NCI-H345 (cell line): ENCODE measurements at regions not wholly inside any gene's neighbourhood (a gene's known extent, or its start where the extent isn't known, plus 50 kb on each side); places are given as distances from the start of the nearest gene placed in this dataset.

Experiments
- DNase-seq: peaks from one replicate; lab custom pipeline; 2025; lab: John Stamatoyannopoulos, UW

DNA sequence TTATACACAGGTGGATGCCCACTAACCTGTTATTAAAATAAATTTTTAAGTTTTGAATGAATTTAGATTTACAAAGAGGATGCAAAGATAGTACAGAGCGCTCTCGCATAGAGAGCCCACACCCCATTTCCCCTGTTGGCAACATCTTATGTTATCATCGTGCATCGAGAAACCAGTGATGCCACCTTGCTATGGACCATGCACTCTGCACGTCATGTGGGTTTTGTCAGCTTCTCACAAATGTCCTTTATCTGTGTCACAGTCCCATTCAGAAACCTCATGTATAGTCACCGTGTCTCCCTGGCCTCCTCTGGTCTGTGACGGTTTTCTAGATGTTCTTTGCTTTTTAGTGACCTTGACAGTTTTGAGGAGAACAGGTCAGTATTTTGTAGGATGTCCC is 60.0 kb downstream of the ING1 start:
- DNase-seq: no peak

- no peak for DNase-seq
Measured at GRCh38 chr13:110774051-110774450, 60.6 kb downstream of the ING1 start.

- DNase-seq: no peak
Measured at GRCh38 chr13:110774490-110774889, 61.0 kb downstream of the ING1 start.

DNA sequence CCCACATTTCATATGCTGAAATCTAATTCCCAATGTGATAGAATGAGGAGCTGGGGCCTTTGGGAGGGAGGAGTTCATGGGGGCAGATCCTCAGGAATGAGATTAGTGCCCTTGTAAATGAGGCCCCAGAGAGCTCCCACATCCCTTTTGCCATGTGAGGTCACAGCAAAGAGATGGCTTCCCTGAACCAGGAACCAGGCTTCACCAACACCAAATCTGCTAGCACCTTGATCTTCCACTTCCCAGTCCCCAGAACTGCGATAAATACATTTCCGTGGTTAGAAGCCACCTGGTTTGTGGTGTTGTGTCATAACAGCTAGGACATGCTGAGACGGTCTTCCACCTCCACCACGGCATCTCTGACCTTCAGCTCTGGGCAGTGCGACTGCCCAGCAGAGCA is 62.1 kb downstream of the ING1 start:
- DNase-seq: no peak

- no peak for DNase-seq
Measured at GRCh38 chr13:110777251-110777820, 63.8 kb downstream of the ING1 start.

GRCh38 chr13:110779022-110779421 is 65.5 kb downstream of the ING1 start:
- no peak for DNase-seq

DNA sequence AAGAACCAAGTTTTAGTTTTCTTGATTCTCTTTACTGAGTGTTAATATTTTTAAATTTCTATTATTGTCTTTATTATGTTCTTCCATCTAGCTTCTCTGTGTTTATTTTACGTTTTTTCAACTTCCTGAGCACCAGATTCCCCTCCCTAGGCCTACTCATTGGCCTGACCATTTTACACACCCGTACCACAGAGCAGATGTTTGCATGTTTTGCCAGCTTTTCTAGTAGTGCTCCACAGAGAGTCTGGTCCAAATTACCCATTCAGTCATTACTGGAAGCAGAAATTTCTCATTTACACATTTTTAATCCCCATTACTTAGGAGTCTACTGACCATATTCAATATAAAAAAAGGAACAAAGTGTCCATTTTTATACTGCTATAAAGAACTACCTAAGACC is 66.9 kb downstream of the ING1 start:
- DNase-seq: no peak

DNA sequence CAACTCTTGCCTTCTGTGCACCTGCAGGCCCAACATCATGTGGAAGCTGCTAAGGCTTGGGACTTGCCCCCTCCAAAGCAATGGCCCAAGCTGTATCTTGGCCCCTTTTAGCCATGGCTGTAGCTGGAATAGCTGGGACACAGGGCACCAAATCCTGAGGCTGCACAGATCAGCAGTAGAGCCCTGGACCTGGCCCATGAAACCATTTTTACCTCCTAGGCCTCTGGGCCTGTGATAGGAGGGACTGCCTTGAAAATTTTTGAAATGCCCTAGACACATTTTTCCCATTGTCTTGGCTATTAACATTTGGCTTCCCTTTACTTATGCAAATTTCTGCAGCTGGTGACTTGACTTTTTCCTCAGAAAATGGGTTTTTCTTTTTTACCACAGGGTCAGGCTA is 68.7 kb downstream of the ING1 start:
- DNase-seq: no peak

DNA sequence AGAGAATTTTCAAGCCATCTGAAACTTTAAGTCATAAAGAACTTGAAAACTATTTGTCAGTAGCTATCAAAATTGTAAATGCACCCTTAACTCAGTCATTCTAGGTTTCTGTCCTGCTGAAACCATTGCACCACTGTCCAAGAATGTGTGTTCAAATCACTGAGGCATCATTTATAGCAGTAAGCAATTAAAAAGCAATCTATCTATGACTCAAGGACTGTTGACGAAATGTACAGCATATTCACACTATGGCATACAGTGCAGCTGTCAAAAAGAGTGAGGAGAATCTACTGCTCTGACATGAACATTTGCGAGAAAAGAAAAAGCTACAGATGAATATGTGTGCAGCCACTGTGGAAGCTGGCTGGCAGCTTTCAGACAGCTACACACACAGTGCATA is 71.2 kb downstream of the ING1 start:
- no peak for DNase-seq

- DNase-seq: no peak
Measured at GRCh38 chr13:110788778-110789177, 75.3 kb downstream of the ING1 start.

DNA sequence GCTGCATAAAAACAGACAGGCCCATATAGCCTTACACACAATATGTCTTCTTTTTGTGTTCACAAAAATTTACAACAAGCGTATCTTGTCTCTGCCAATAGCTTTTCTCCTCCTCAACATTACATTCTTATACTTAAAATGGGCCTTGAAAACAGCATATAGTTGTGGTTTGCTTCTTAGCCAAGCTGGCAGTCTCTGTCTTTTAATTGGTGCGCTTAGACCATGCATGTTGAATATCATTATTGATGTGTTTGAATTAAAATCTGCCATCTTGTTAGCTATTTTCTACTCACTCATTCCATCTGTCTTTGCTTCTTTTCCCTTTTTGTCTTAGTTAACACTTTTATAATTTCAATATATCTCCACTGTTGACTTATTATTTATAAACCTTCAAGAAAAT is 76.4 kb downstream of the ING1 start:
- no peak for DNase-seq

DNA sequence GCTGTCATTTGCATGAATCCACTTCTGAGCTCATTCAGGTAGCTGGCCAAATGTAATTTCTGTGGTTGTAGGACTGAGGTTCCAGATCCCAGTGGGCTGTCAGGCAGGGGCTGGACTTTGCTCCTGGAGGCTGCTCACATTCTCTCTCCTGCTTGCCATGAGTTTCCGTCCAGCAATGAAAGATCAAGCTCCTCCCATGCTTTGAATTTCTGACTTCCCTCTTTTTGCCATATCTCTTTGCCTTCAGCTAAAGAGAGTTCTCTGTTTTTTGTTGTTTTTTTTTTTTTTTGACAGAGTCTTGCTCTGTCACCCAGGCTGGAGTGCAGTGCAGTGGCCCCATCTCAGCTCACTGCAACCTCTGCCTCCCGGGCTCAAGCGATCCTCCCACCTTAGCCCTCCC is 76.9 kb downstream of the ING1 start:
- DNase-seq: no peak

- no peak for DNase-seq
Measured at GRCh38 chr13:110794209-110794608, 80.7 kb downstream of the ING1 start.

DNA sequence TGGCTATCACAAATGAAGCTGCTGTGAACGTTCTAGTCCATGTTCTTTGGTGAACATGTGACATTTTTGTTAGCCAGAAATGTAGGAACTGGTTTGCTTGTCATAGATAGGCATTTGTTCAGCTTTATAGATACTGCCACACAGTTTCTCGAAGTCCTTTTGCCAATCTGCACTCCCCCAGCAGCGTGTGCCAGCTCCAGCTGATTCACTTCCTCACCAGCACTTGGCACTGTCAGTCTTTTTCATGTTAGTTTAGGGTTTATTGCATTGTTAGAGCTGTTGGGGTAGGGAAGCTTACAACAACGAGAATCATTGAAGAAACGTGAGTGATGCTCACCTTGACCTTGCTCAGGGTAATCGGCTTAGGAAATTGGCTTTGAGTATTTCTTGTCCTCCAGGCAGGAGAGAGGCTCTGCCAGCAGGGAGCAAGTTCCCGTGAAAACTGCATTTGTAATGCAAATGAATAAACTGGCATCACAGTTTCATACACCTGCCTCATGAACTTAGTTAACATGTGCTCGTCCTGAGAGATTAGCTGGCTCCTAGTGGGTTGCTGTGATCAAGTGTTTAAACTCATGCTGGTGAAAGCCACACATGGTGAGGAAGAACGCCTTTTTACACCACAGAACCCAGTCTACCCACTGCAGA is 83.9 kb downstream of the ING1 start:
- DNase-seq: peak; percentile 92

GRCh38 chr13:110798081-110798994 is 84.8 kb downstream of the ING1 start:
- no peak for DNase-seq

DNA sequence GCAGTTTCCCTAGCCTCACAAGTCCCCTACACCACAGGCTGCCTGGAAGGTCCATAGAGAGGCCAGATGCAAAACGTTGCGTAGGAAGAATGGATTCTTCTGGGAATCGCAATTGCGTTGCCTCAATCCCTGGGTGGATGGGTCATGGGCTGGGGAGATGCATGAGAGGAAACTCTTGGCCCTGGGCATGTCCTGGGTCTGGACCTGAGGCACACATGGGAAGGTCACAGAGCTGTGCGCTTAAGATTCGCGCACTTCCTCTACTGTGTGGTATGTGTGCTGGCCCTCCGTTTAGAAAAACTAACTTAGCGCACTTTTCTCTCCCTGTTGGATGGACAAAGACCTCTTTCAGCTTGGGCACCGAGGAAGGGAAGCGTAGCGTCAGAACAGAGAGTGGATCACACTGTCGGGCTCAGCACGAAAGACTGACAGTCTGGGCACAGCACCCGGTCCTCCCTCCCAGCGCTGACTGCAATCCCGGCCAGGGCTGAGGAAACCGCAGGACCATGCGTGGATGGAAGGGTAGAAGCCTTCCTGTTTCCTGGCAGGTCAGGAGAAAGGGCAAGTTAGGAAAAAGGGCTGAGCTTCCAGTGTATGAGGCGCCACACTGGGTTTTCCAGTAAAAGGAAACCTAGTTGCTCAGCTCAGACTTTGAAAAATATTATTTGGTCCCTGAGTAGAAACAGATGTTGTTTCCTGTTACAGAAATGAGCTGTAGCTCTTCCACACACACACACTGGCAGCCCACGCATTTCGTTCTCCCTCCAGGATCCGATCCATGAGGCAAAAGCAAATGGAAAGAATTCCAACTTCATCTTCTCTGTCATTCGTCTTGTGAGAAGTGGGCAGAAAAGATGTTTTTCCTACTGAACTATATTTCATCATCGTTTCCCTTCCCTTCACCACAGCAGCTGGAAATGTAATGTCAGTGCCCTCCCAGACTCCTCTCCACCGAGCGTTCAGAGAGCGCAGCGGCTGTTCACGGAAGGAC is 86.0 kb downstream of the ING1 start:
- no peak for DNase-seq

GRCh38 chr13:110801044-110801443 is 87.5 kb downstream of the ING1 start:
- DNase-seq: no peak

- no peak for DNase-seq
Measured at GRCh38 chr13:110802260-110802659, 88.8 kb downstream of the ING1 start.

- no peak for DNase-seq
Measured at GRCh38 chr13:110806636-110807035, 93.1 kb downstream of the ING1 start.

DNA sequence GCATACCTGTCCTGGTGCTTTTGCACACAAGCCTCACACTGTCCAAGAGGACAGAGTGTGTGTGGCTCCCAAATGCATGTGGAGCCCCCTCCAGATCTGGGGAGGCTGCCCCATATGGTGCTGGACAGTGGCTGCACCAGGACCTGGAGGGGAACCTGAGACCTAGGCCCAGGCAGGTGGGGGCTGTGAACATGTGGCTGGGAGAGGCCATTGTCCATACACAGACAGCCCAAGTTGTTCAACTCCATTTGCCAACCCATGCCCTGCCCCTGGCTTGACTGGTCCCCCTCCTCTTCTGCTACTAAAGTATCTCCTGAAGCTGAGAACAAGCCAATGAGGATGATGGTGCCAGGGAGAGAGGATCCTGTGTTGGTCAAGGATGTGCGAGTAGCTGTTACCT is 94.0 kb downstream of the ING1 start:
- DNase-seq: no peak

- DNase-seq: no peak
Measured at GRCh38 chr13:110808138-110808537, 94.6 kb downstream of the ING1 start.

DNA sequence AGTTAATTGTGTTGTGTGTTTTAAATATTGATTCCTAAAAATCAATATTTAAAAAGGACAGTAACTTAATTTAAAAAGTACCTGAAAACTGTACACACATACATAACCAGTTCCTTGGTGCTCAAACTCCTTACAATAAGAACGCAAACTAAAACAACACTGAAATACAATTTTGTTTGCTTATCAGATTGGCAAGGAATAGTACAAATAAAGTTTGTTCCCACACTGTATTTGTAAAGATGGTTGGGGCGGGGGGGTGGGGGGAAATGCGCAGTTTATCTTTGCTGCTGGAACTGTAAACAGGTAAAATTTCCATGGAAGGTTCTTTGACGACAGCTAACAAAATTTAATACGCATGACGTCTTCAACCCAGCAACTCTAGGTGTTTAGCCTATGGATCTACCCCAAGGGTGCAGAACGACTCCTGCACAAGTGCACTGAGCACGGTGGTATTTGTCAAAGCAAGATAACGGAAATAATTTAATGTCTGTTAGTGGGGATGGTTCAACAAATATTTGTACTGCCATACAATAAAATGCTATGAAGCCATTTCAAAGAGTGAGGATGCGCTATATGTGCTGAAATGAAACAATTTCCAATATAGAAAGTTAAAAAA is 96.5 kb downstream of the ING1 start:
- DNase-seq: no peak
